NCI-H526 (cell line): ENCODE measurements at regions not wholly inside any gene's neighbourhood (a gene's known extent, or its start where the extent isn't known, plus 50 kb on each side); places are given as distances from the start of the nearest gene placed in this dataset.

ENCODE experiments used
- DNase-seq, 2 experiments: peaks; one replicate each; lab custom pipeline; 2025; lab: John Stamatoyannopoulos, UW

GRCh38 chr20:48015141-48015910 lies 230.0 kb upstream of the SULF2 start:
- no peak for DNase-seq

- DNase-seq, result no peak
These were observed 227.2 kb upstream of the SULF2 start for GRCh38 chr20:48012401-48012974.

- DNase-seq, result no peak
These were observed 225.7 kb upstream of the SULF2 start for GRCh38 chr20:48011025-48011424.

GRCh38 chr20:48010623-48011022 lies 225.3 kb upstream of the SULF2 start:
- no peak for DNase-seq

GRCh38 chr20:48008850-48009515 lies 223.7 kb upstream of the SULF2 start:
- DNase-seq, result no peak

- no peak for DNase-seq
These were observed 222.1 kb upstream of the SULF2 start for GRCh38 chr20:48007351-48007750.

- no peak for DNase-seq
These were observed 221.0 kb upstream of the SULF2 start for GRCh38 chr20:48006036-48006833.

- no peak for DNase-seq
These were observed 217.7 kb upstream of the SULF2 start for GRCh38 chr20:48003021-48003420.

- no peak for DNase-seq
These were observed 217.3 kb upstream of the SULF2 start for GRCh38 chr20:48002517-48002970.

GRCh38 chr20:47999166-47999565 lies 213.9 kb upstream of the SULF2 start:
- no peak for DNase-seq

- no peak for DNase-seq
These were observed 213.5 kb upstream of the SULF2 start for GRCh38 chr20:47998736-47999135.

- no peak for DNase-seq
These were observed 210.4 kb upstream of the SULF2 start for GRCh38 chr20:47995661-47996060.

- DNase-seq, result no peak
These were observed 208.5 kb upstream of the SULF2 start for GRCh38 chr20:47993817-47994216.

- DNase-seq, result peak; percentile 17 to 29
These were observed 207.9 kb upstream of the SULF2 start for GRCh38 chr20:47993035-47993755.

- no peak for DNase-seq
These were observed 206.7 kb upstream of the SULF2 start for GRCh38 chr20:47991875-47992488.

GRCh38 chr20:47990507-47991150 lies 205.3 kb upstream of the SULF2 start:
- DNase-seq, result no peak

GRCh38 chr20:47989957-47990356 lies 204.7 kb upstream of the SULF2 start:
- peak in 1 of 2 experiments; percentile 14 for DNase-seq

- no peak for DNase-seq
These were observed 203.4 kb upstream of the SULF2 start for GRCh38 chr20:47988676-47989075.

GRCh38 chr20:47985092-47985850 lies 200.0 kb upstream of the SULF2 start:
- DNase-seq, result peak in 1 of 2 experiments; percentile 55

GRCh38 chr20:47984437-47984836 lies 199.2 kb upstream of the SULF2 start:
- no peak for DNase-seq
